H9 (cell line): ENCODE measurements at regions not wholly inside any gene's neighbourhood (a gene's known extent, or its start where the extent isn't known, plus 50 kb on each side); places are given as distances from the start of the nearest gene placed in this dataset.

Experiments used
- DNase-seq: peaks from one replicate; pipeline ENCODE4 v3.0.0-alpha.2; 2017
- H2AFZ ChIP-seq: one replicate; pipeline ENCODE4 v1.6.1; 2013; ENCODE audit warnings: mild to moderate bottlenecking, low read length, control low read depth, moderate library complexity
- H2AK5ac ChIP-seq: 2 replicates; pipeline ENCODE4 v1.6.1; 2013; ENCODE audit warnings: low read length, control low read depth, mixed read lengths; ENCODE audit not compliant: insufficient read length
- H2BK120ac ChIP-seq: one replicate; pipeline ENCODE4 v1.6.1; 2013; ENCODE audit warnings: low read depth, mild to moderate bottlenecking, low read length, control low read depth, inconsistent platforms; ENCODE audit not compliant: poor library complexity, severe bottlenecking
- H2BK12ac ChIP-seq: 2 replicates; pipeline ENCODE4 v1.6.1; 2013; ENCODE audit warnings: low read length, control low read depth, mixed read lengths, low read depth; ENCODE audit not compliant: insufficient read length
- H2BK15ac ChIP-seq: 2 replicates; pipeline ENCODE4 v1.6.1; 2013; ENCODE audit warnings: low read depth, low read length, control low read depth
- H2BK20ac ChIP-seq: one replicate; pipeline ENCODE4 v1.6.1; 2013; ENCODE audit warnings: low read depth, mild to moderate bottlenecking, low read length, control low read depth, inconsistent platforms; ENCODE audit not compliant: poor library complexity, severe bottlenecking
- H2BK5ac ChIP-seq: 2 replicates; pipeline ENCODE4 v1.6.1; 2013; ENCODE audit warnings: low read length, control low read depth, mixed read lengths; ENCODE audit not compliant: insufficient read length
- H3K14ac ChIP-seq: 2 replicates; pipeline ENCODE4 v1.6.1; 2013; ENCODE audit warnings: low read length, control low read depth; ENCODE audit not compliant: insufficient read depth
- H3K18ac ChIP-seq: 2 replicates; pipeline ENCODE4 v1.6.1; 2013; ENCODE audit warnings: low read depth, mild to moderate bottlenecking, mixed read lengths, low read length, control low read depth; ENCODE audit not compliant: insufficient read length
- H3K23ac ChIP-seq: 2 replicates; pipeline ENCODE4 v1.6.1; 2013; ENCODE audit warnings: low read length, control low read depth, mixed read lengths, low read depth; ENCODE audit not compliant: insufficient read length
- H3K23me2 ChIP-seq: 2 replicates; pipeline ENCODE4 v1.6.1; 2013; ENCODE audit warnings: low read depth, mild to moderate bottlenecking, mixed read lengths, low read length, control low read depth; ENCODE audit not compliant: insufficient read length, poor library complexity, severe bottlenecking
- H3K27ac ChIP-seq: 2 replicates; pipeline ENCODE4 v1.5.1; 2013; ENCODE audit warnings: low read length, control low read depth, mixed read lengths, low read depth; ENCODE audit not compliant: insufficient read length
- H3K27me3 ChIP-seq: 2 replicates; pipeline ENCODE4 v1.6.1; 2013; ENCODE audit warnings: low read length, control low read depth, inconsistent platforms; ENCODE audit not compliant: insufficient read depth
- H3K4ac ChIP-seq: 2 replicates; pipeline ENCODE4 v1.6.1; 2013; ENCODE audit warnings: low read depth, mild to moderate bottlenecking, control low read depth, inconsistent platforms, low read length, moderate library complexity
- H3K4me1 ChIP-seq: 2 replicates; pipeline ENCODE4 v1.6.1; 2013; ENCODE audit warnings: low read length, control low read depth, inconsistent platforms; ENCODE audit not compliant: insufficient read depth
- H3K4me2 ChIP-seq: 2 replicates; pipeline ENCODE4 v1.6.1; 2013; ENCODE audit warnings: low read length, control low read depth, mixed read lengths; ENCODE audit not compliant: insufficient read length, insufficient read depth
- H3K56ac ChIP-seq: 2 replicates; pipeline ENCODE4 v1.6.1; 2013; ENCODE audit warnings: low read depth, mild to moderate bottlenecking, mixed read lengths, low read length, control low read depth; ENCODE audit not compliant: insufficient read length
- H3K79me1 ChIP-seq: 2 replicates; pipeline ENCODE4 v1.6.1; 2013; ENCODE audit warnings: low read depth, mild to moderate bottlenecking, moderate library complexity, low read length, control low read depth, inconsistent platforms; ENCODE audit not compliant: insufficient read depth, poor library complexity, severe bottlenecking
- H3K79me2 ChIP-seq: 2 replicates; pipeline ENCODE4 v1.6.1; 2013; ENCODE audit warnings: low read length, control low read depth, inconsistent platforms; ENCODE audit not compliant: insufficient read depth
- H3K9ac ChIP-seq: 2 replicates; pipeline ENCODE4 v1.6.1; 2013; ENCODE audit warnings: low read length, control low read depth, mixed read lengths; ENCODE audit not compliant: insufficient read length; ENCODE audit errors: extremely low read depth
- H3K9me3 ChIP-seq: one replicate; pipeline ENCODE4 v1.6.1; 2013; ENCODE audit warnings: low read depth, low read length, inconsistent platforms; ENCODE audit not compliant: control insufficient read depth
- H3T11ph ChIP-seq: one replicate; pipeline ENCODE4 v1.6.1; 2013; ENCODE audit warnings: mild to moderate bottlenecking, low read length, control low read depth, inconsistent platforms
- H4K20me1 ChIP-seq: one replicate; pipeline ENCODE4 v1.6.1; 2013; ENCODE audit not compliant: control insufficient read depth, insufficient read length, insufficient read depth
- H4K5ac ChIP-seq: 2 replicates; pipeline ENCODE4 v1.6.1; 2013; ENCODE audit warnings: low read depth, mild to moderate bottlenecking, mixed read lengths, low read length, control low read depth; ENCODE audit not compliant: insufficient read length
- H4K8ac ChIP-seq: replicated peaks from 2 replicates; pipeline ENCODE4 v1.6.1; 2013; ENCODE audit warnings: low read length, control low read depth, mixed read lengths, low read depth; ENCODE audit not compliant: insufficient read length
- H4K91ac ChIP-seq: 2 replicates; pipeline ENCODE4 v1.6.1; 2013; ENCODE audit warnings: low read depth, mild to moderate bottlenecking, moderate library complexity, mixed read lengths, low read length, control low read depth; ENCODE audit not compliant: insufficient read length
- H3K27ac Mint-ChIP-seq, 3 experiments: 2 replicates in 2 of 3; 3 replicates in 1 of 3; pipeline ENCODE4 v1.8.0; 2020 to 2021; ENCODE audit warnings: mixed read lengths in 3 of 3, mild to moderate bottlenecking in 1 of 3, moderate library complexity in 1 of 3
- H3K27me3 Mint-ChIP-seq: 2 replicates; pipeline ENCODE4 v1.8.0; 2021; ENCODE audit warnings: low read depth, mild to moderate bottlenecking, moderate library complexity, mixed read lengths
- H3K36me3 Mint-ChIP-seq, 3 experiments: 2 replicates in 2 of 3; 3 replicates in 1 of 3; pipeline ENCODE4 v1.8.0; 2020 to 2021; ENCODE audit warnings: low read depth in 3 of 3, mixed read lengths in 3 of 3; ENCODE audit not compliant: insufficient read depth in 1 of 3
- H3K4me1 Mint-ChIP-seq, 2 experiments: 2 replicates each; pipeline ENCODE4 v1.8.0; 2020; ENCODE audit warnings: mixed read lengths in 2 of 2
- H3K4me3 Mint-ChIP-seq, 2 experiments: 2 replicates in 1 of 2; 3 replicates in 1 of 2; pipeline ENCODE4 v1.8.0; 2020 to 2021; ENCODE audit warnings: mild to moderate bottlenecking in 2 of 2, mixed read lengths in 2 of 2, moderate library complexity in 1 of 2
- H3K9me3 Mint-ChIP-seq, 2 experiments: 2 replicates in 1 of 2; 3 replicates in 1 of 2; pipeline ENCODE4 v1.8.0; 2020; ENCODE audit warnings: mild to moderate bottlenecking in 2 of 2, mixed read lengths in 2 of 2, moderate library complexity in 1 of 2
- WGBS: extraction: QIAGEN DNeasy Blood & Tissue Kit; methylation state at CpG from one replicate; pipeline ENCODE4 v1.1.7; 2013; ENCODE audit warnings: missing lambda C conversion rate, low lambda C conversion rate, mixed read lengths; ENCODE audit not compliant: insufficient read length; ENCODE audit errors: extremely low coverage; 5-methylcytosine and 5-hydroxymethylcytosine counted together
- TF ChIP-seq, protein P1 (sequence below): fragments of 200-600 bp; sonication (generic); conservative IDR thresholded peaks from 3 replicates; pipeline ENCODE4 v1.8.0; 2021; ENCODE audit warnings: antibody characterized with exemption, mild to moderate bottlenecking

GRCh38 chr2:15762449-15762848 lies 170.8 kb downstream of the DDX1 start:
- Mint-ChIP-seq H3K27me3 (no peaks in the 10 kb centered on the region; the same call in none of the 2 replicates), H3K9me3 (peaks cover 0 to 3% of the 10 kb centered on the region in 2 experiments; a peak in 2 of 5 replicates), H3K36me3 (no peaks in the 10 kb centered on the region; a peak in 2 of 7 replicates), H3K4me1 (peaks cover 11 to 15% of the 10 kb centered on the region in 2 experiments), H3K4me3 (no peak overlapping the region), H3K27ac (no peak overlapping the region)
- Histone ChIP-seq H2AK5ac (no peak overlapping the region), H3K56ac (no peak overlapping the region), H3K23me2 (no peaks in the 10 kb centered on the region), H3K23ac (no peak overlapping the region), H3T11ph (no peak overlapping the region), H4K20me1 (no peaks in the 10 kb centered on the region), H2AFZ (no peak overlapping the region), H3K9me3 (no peaks in the 10 kb centered on the region), H2BK20ac (no peak overlapping the region), H2BK15ac (no peak overlapping the region), H4K8ac (no peak overlapping the region), H3K9ac (no peak overlapping the region), H3K27ac (no peak overlapping the region), H2BK120ac (no peak overlapping the region), H3K4me1 (no peaks in the 10 kb centered on the region), H3K14ac (no peak overlapping the region), H3K79me2 (no peaks in the 10 kb centered on the region), H3K79me1 (no peaks in the 10 kb centered on the region), H4K91ac (no peak overlapping the region), H3K4ac (no peak overlapping the region), H3K4me2 (no peak overlapping the region), H2BK5ac (no peak overlapping the region), H3K27me3 (no peaks in the 10 kb centered on the region), H4K5ac (no peak overlapping the region), H2BK12ac (no peak overlapping the region), H3K18ac (no peak overlapping the region)
- peak; percentile 5 for DNase-seq
- no CpG with 5 or more reads among the region's 3 CpGs for WGBS
- TF ChIP-seq, protein P1, sequence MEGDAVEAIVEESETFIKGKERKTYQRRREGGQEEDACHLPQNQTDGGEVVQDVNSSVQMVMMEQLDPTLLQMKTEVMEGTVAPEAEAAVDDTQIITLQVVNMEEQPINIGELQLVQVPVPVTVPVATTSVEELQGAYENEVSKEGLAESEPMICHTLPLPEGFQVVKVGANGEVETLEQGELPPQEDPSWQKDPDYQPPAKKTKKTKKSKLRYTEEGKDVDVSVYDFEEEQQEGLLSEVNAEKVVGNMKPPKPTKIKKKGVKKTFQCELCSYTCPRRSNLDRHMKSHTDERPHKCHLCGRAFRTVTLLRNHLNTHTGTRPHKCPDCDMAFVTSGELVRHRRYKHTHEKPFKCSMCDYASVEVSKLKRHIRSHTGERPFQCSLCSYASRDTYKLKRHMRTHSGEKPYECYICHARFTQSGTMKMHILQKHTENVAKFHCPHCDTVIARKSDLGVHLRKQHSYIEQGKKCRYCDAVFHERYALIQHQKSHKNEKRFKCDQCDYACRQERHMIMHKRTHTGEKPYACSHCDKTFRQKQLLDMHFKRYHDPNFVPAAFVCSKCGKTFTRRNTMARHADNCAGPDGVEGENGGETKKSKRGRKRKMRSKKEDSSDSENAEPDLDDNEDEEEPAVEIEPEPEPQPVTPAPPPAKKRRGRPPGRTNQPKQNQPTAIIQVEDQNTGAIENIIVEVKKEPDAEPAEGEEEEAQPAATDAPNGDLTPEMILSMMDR: no peak
